Transverse colon (tissue), 4 donors: ENCODE measurements at regions not wholly inside any gene's neighbourhood (a gene's known extent, or its start where the extent isn't known, plus 50 kb on each side); places are given as distances from the start of the nearest gene placed in this dataset.

Source experiments
- EP300 ChIP-seq: sonication (generic); formaldehyde crosslinking; IDR thresholded peaks from one replicate; pipeline ENCODE4 v1.6.1; 2017; ENCODE audit warnings: antibody characterized with exemption, low read depth
- POLR2AphosphoS5 ChIP-seq, 3 donors: sonication (generic); formaldehyde crosslinking; IDR thresholded peaks; one replicate each; pipeline ENCODE4 v1.6.1; 2016; ENCODE audit warnings: antibody characterized with exemption in 3 of 3
- TF ChIP-seq, protein P1 (sequence below), 5 experiments: fragments of 200-600 bp in 3 of 5; fragments of 450-650 bp in 2 of 5; sonication (generic) in 3 of 5; IDR thresholded peaks; 1 replicate in 2 of 5; 2 replicates in 3 of 5; pipeline ENCODE4 v1.5.1; 2016 to 2017; ENCODE audit warnings: antibody characterized with exemption in 5 of 5, inconsistent platforms in 3 of 5, mild to moderate bottlenecking in 2 of 5, moderate library complexity in 1 of 5

GRCh38 chr2:236337465-236338325, 73.5 kb upstream of the ASB18 start:
- no peak for TF ChIP-seq EP300
- TF ChIP-seq, protein P1, sequence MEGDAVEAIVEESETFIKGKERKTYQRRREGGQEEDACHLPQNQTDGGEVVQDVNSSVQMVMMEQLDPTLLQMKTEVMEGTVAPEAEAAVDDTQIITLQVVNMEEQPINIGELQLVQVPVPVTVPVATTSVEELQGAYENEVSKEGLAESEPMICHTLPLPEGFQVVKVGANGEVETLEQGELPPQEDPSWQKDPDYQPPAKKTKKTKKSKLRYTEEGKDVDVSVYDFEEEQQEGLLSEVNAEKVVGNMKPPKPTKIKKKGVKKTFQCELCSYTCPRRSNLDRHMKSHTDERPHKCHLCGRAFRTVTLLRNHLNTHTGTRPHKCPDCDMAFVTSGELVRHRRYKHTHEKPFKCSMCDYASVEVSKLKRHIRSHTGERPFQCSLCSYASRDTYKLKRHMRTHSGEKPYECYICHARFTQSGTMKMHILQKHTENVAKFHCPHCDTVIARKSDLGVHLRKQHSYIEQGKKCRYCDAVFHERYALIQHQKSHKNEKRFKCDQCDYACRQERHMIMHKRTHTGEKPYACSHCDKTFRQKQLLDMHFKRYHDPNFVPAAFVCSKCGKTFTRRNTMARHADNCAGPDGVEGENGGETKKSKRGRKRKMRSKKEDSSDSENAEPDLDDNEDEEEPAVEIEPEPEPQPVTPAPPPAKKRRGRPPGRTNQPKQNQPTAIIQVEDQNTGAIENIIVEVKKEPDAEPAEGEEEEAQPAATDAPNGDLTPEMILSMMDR (IDR thresholded peaks at IDR 0.05) = peak in 1 of 5 experiments; percentile 11
- no peak for TF ChIP-seq POLR2AphosphoS5 (IDR thresholded peaks at IDR 0.05)
